ENCODE measurements at regions not wholly inside any gene's neighbourhood (a gene's known extent, or its start where the extent isn't known, plus 50 kb on each side); places are given as distances from the start of the nearest gene placed in this dataset.

DNA sequence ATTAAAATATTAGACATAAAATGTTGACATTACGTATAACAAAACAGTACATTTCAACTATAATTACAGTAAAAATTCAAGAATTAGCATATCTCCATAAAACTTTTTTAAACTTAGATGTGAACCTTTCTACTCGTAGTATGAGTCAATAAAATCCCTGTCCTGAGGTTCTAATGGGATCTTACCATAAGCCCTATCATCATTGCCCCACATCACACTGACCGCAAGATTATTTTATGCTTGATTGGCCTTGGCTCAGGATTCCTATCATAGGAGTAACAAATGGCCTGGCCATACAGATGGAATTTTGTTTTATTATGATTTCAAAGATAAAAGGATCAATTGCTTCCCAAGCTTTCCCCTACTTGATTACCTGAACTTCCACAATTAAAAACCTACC is 238.3 kb downstream of the MEF2C start:
- TF ChIP-seq RAD21 (conservative IDR thresholded peaks at IDR 0.05) (no peak), EZH2 (IDR thresholded peaks at IDR 0.05; ENCODE audit: borderline replicate concordance, insufficient read depth, low read length, poor library complexity, severe bottlenecking) (no peak), MXI1 (conservative IDR thresholded peaks at IDR 0.05; ENCODE audit: poor library complexity, severe bottlenecking) (no peak), POLR2AphosphoS5 (IDR thresholded peaks at IDR 0.05) (no peak), EP300 (conservative IDR thresholded peaks at IDR 0.05; ENCODE audit: poor library complexity, severe bottlenecking) (no peak), SMC3 (conservative IDR thresholded peaks at IDR 0.05; ENCODE audit: poor library complexity) (no peak), CTCF (IDR thresholded peaks at IDR 0.05; ENCODE audit: poor library complexity, severe bottlenecking) (no peak), TAF1 (IDR thresholded peaks at IDR 0.05; ENCODE audit: low read depth) (no peak)
- TF ChIP-seq, protein P1, sequence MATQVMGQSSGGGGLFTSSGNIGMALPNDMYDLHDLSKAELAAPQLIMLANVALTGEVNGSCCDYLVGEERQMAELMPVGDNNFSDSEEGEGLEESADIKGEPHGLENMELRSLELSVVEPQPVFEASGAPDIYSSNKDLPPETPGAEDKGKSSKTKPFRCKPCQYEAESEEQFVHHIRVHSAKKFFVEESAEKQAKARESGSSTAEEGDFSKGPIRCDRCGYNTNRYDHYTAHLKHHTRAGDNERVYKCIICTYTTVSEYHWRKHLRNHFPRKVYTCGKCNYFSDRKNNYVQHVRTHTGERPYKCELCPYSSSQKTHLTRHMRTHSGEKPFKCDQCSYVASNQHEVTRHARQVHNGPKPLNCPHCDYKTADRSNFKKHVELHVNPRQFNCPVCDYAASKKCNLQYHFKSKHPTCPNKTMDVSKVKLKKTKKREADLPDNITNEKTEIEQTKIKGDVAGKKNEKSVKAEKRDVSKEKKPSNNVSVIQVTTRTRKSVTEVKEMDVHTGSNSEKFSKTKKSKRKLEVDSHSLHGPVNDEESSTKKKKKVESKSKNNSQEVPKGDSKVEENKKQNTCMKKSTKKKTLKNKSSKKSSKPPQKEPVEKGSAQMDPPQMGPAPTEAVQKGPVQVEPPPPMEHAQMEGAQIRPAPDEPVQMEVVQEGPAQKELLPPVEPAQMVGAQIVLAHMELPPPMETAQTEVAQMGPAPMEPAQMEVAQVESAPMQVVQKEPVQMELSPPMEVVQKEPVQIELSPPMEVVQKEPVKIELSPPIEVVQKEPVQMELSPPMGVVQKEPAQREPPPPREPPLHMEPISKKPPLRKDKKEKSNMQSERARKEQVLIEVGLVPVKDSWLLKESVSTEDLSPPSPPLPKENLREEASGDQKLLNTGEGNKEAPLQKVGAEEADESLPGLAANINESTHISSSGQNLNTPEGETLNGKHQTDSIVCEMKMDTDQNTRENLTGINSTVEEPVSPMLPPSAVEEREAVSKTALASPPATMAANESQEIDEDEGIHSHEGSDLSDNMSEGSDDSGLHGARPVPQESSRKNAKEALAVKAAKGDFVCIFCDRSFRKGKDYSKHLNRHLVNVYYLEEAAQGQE (IDR thresholded peaks at IDR 0.05; ENCODE audit: borderline replicate concordance): no peak
- H3K9ac ChIP-seq (ENCODE audit: low read length): no peak overlapping the region
- no peak overlapping the region for H3K4me2 ChIP-seq (ENCODE audit: low read length)
- H4K20me1 ChIP-seq (ENCODE audit: insufficient read depth): no peaks in the 10 kb centered on the region
- H2AFZ ChIP-seq (ENCODE audit: low read depth, low read length): no peak overlapping the region
- no peak overlapping the region for H3K27ac ChIP-seq (ENCODE audit: low read length)
- no peaks in the 10 kb centered on the region for H3K27me3 ChIP-seq (ENCODE audit: insufficient read depth, low read depth, low read length)
- H3K9me3 ChIP-seq (ENCODE audit: low read length): no peaks in the 10 kb centered on the region
- H3F3A ChIP-seq (ENCODE audit: insufficient read depth, low read length, poor library complexity, severe bottlenecking): no peaks in the 10 kb centered on the region
- no peaks in the 10 kb centered on the region for H3K9me2 ChIP-seq (ENCODE audit: insufficient read depth, low read length)
- H3K4me3 ChIP-seq (ENCODE audit: low read length): no peak overlapping the region
- no peaks in the 10 kb centered on the region for H3K36me3 ChIP-seq (ENCODE audit: insufficient read depth, low read length)
- peaks cover 14% of the 10 kb centered on the region for H3K79me2 ChIP-seq (replicated peaks; ENCODE audit: insufficient read depth, low read length)

- Histone ChIP-seq H3K4me2 (ENCODE audit: low read length) (no peak overlapping the region), H3F3A (ENCODE audit: insufficient read depth, low read length, poor library complexity, severe bottlenecking) (no peaks in the 10 kb centered on the region), H3K9ac (ENCODE audit: low read length) (no peak overlapping the region), H3K9me3 (ENCODE audit: low read length) (no peaks in the 10 kb centered on the region), H3K9me2 (ENCODE audit: insufficient read depth, low read length) (no peaks in the 10 kb centered on the region), H3K4me3 (ENCODE audit: low read length) (no peak overlapping the region), H2AFZ (ENCODE audit: low read depth, low read length) (no peak overlapping the region), H3K79me2 (replicated peaks; ENCODE audit: insufficient read depth, low read length) (peaks cover 2% of the 10 kb centered on the region), H3K36me3 (ENCODE audit: insufficient read depth, low read length) (no peaks in the 10 kb centered on the region), H3K27ac (ENCODE audit: low read length) (no peak overlapping the region), H3K27me3 (ENCODE audit: insufficient read depth, low read depth, low read length) (no peaks in the 10 kb centered on the region), H4K20me1 (ENCODE audit: insufficient read depth) (no peaks in the 10 kb centered on the region)
- TF ChIP-seq MXI1 (conservative IDR thresholded peaks at IDR 0.05; ENCODE audit: poor library complexity, severe bottlenecking) (no peak), POLR2AphosphoS5 (IDR thresholded peaks at IDR 0.05) (no peak), RAD21 (conservative IDR thresholded peaks at IDR 0.05) (no peak), EZH2 (IDR thresholded peaks at IDR 0.05; ENCODE audit: borderline replicate concordance, insufficient read depth, low read length, poor library complexity, severe bottlenecking) (no peak), SMC3 (conservative IDR thresholded peaks at IDR 0.05; ENCODE audit: poor library complexity) (no peak), CTCF (IDR thresholded peaks at IDR 0.05; ENCODE audit: poor library complexity, severe bottlenecking) (no peak), TAF1 (IDR thresholded peaks at IDR 0.05; ENCODE audit: low read depth) (no peak), EP300 (conservative IDR thresholded peaks at IDR 0.05; ENCODE audit: poor library complexity, severe bottlenecking) (no peak)
- TF ChIP-seq, protein P1 (IDR thresholded peaks at IDR 0.05; ENCODE audit: borderline replicate concordance): no peak
Measured at GRCh38 chr5:88643315-88643714, 239.7 kb downstream of the MEF2C start.

Measured in neural cell (in vitro differentiated cells).